ENCODE measurements at regions not wholly inside any gene's neighbourhood (a gene's known extent, or its start where the extent isn't known, plus 50 kb on each side); places are given as distances from the start of the nearest gene placed in this dataset.

- Histone ChIP-seq H3K27me3 (ENCODE audit: insufficient read depth, low read length, poor library complexity) (peaks cover 16% of the 10 kb centered on the region), H2AFZ (ENCODE audit: low read depth, low read length) (no peak overlapping the region), H4K20me1 (ENCODE audit: insufficient read depth, low read length) (no peaks in the 10 kb centered on the region), H3K79me2 (ENCODE audit: insufficient read depth, low read length) (no peaks in the 10 kb centered on the region), H3K4me2 (ENCODE audit: insufficient read depth, low read length) (no peak overlapping the region), H3K9ac (ENCODE audit: low read depth, low read length) (no peak overlapping the region), H3K9me3 (ENCODE audit: insufficient read depth, low read length, severe bottlenecking) (no peaks in the 10 kb centered on the region), H3K4me1 (ENCODE audit: insufficient read depth, low read length) (no peaks in the 10 kb centered on the region), H3K27ac (ENCODE audit: low read length) (no peak overlapping the region), H3K4me3 (ENCODE audit: low read depth in 1 of 2, low read length in 2 of 2) (no peak overlapping the region), H3K36me3 (ENCODE audit: insufficient read depth, low read length) (no peaks in the 10 kb centered on the region)
- TF ChIP-seq EZH2 (IDR thresholded peaks at IDR 0.05; ENCODE audit: borderline replicate concordance, low read depth, low read length, severe bottlenecking), result no peak
- no peak for TF ChIP-seq CTCF (IDR thresholded peaks at IDR 0.05; ENCODE audit: borderline replicate concordance, extremely low read depth, low read length, poor library complexity, severe bottlenecking)
- DNase-seq, result no peak
- ATAC-seq (ENCODE audit: insufficient read depth, low read depth), result no peak
Measured at GRCh38 chr13:30821421-30821820, 84.7 kb upstream of the MEDAG start.

GRCh38 chr13:30824651-30825050, 81.4 kb upstream of the MEDAG start:
- ATAC-seq (ENCODE audit: insufficient read depth, low read depth) (no peak), DNase-seq (no peak)
- no peak overlapping the region for H3K4me2 ChIP-seq (ENCODE audit: insufficient read depth, low read length)
- no peaks in the 10 kb centered on the region for H3K36me3 ChIP-seq (ENCODE audit: insufficient read depth, low read length)
- H3K9ac ChIP-seq (ENCODE audit: low read depth, low read length), result no peak overlapping the region
- no peak overlapping the region for H2AFZ ChIP-seq (ENCODE audit: low read depth, low read length)
- H3K27me3 ChIP-seq (ENCODE audit: insufficient read depth, low read length, poor library complexity), result peaks cover 5% of the 10 kb centered on the region
- no peak overlapping the region for H3K4me3 ChIP-seq (ENCODE audit: low read depth in 1 of 2, low read length in 2 of 2)
- TF ChIP-seq CTCF (IDR thresholded peaks at IDR 0.05; ENCODE audit: borderline replicate concordance, extremely low read depth, low read length, poor library complexity, severe bottlenecking) (no peak), EZH2 (IDR thresholded peaks at IDR 0.05; ENCODE audit: borderline replicate concordance, low read depth, low read length, severe bottlenecking) (no peak)
- no peaks in the 10 kb centered on the region for H3K4me1 ChIP-seq (ENCODE audit: insufficient read depth, low read length)
- H3K27ac ChIP-seq (ENCODE audit: low read length), result no peak overlapping the region
- no peaks in the 10 kb centered on the region for H4K20me1 ChIP-seq (ENCODE audit: insufficient read depth, low read length)
- H3K79me2 ChIP-seq (ENCODE audit: insufficient read depth, low read length), result no peaks in the 10 kb centered on the region
- no peaks in the 10 kb centered on the region for H3K9me3 ChIP-seq (ENCODE audit: insufficient read depth, low read length, severe bottlenecking)

GRCh38 chr13:30826911-30827577, 79.0 kb upstream of the MEDAG start:
- Histone ChIP-seq H3K4me2 (ENCODE audit: insufficient read depth, low read length) (no peak overlapping the region), H3K4me1 (ENCODE audit: insufficient read depth, low read length) (no peaks in the 10 kb centered on the region), H2AFZ (ENCODE audit: low read depth, low read length) (no peak overlapping the region), H3K36me3 (ENCODE audit: insufficient read depth, low read length) (no peaks in the 10 kb centered on the region), H3K9me3 (ENCODE audit: insufficient read depth, low read length, severe bottlenecking) (no peaks in the 10 kb centered on the region), H3K4me3 (ENCODE audit: low read depth in 1 of 2, low read length in 2 of 2) (no peak overlapping the region), H4K20me1 (ENCODE audit: insufficient read depth, low read length) (no peaks in the 10 kb centered on the region), H3K9ac (ENCODE audit: low read depth, low read length) (no peak overlapping the region), H3K27ac (ENCODE audit: low read length) (no peak overlapping the region), H3K79me2 (ENCODE audit: insufficient read depth, low read length) (no peaks in the 10 kb centered on the region), H3K27me3 (ENCODE audit: insufficient read depth, low read length, poor library complexity) (peaks cover 5% of the 10 kb centered on the region)
- TF ChIP-seq EZH2 (IDR thresholded peaks at IDR 0.05; ENCODE audit: borderline replicate concordance, low read depth, low read length, severe bottlenecking) (no peak), CTCF (IDR thresholded peaks at IDR 0.05; ENCODE audit: borderline replicate concordance, extremely low read depth, low read length, poor library complexity, severe bottlenecking) (no peak)
- DNase-seq (no peak), ATAC-seq (ENCODE audit: insufficient read depth, low read depth) (no peak)
